ENCODE measurements at regions not wholly inside any gene's neighbourhood (a gene's known extent, or its start where the extent isn't known, plus 50 kb on each side); places are given as distances from the start of the nearest gene placed in this dataset.

GRCh38 chr11:44443836-44444769 lies 121.4 kb upstream of the CD82 start:
- TF ChIP-seq CTCF (IDR thresholded peaks at IDR 0.05) (no peak), POLR2A (IDR thresholded peaks at IDR 0.05) (no peak), EP300 (IDR thresholded peaks at IDR 0.05) (no peak), POLR2AphosphoS5 (IDR thresholded peaks at IDR 0.05) (no peak)

Measured in upper lobe of left lung (tissue), 4 donors.